RPMI8226 (cell line): ENCODE measurements at regions not wholly inside any gene's neighbourhood (a gene's known extent, or its start where the extent isn't known, plus 50 kb on each side); places are given as distances from the start of the nearest gene placed in this dataset.

ENCODE experiments used
- DNase-seq: peaks from one replicate; pipeline ENCODE4 v3.0.0-alpha.2; 2015

DNA sequence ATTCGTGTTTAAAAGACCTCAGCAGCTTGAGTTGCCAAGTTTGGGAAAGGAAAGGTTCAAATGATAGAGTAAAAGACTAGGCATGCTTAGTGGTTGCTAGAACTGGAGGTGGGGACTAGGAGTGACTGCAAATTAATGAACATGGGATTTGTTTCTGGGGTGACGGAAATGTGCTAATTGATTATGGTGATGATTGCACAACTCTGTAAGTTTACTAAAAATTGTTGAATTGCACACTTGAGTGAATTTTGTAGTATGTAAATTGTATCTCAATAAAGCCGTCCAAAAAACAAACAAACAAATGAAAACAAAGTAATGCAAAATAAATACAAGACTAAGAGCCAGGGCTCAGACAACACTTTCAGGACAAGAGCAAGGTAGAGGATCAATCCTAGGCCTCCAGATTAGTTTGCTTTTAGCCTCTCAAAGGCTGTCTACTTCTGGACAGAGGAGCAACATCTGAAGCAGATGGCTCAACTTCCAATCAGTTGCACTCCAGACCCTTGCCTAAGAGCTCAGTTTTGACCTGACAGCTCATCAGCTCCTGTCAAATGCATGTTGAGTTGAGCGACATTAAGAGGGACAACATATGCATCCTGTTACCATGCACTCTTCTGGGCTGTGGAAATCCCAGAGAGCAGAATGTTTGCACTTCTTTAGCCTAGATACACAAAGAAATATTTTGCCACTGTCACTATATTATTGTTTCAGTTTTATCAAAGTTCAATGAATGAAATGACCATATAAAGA, 111.2 kb upstream of the ASIC2 start:
- DNase-seq, result no peak

DNA sequence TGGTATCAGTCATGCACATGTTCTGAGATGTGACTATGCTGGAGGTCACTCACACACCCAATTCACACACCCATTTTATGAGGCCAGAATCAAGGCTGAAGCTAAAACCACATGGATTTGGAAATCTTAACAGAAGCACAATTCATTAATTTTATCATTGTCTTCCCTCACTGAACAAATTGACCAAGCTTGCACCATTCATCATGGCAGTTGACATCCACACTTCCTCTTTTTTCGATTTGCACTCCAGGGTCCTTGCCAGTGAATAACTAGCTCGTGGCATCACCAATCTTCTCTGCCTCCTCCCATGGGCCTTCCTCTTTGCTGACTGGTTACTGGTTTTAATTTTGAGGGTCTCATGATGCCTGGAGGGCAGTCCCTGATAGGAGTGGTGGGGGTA, 123.0 kb upstream of the ASIC2 start:
- DNase-seq, result no peak

DNA sequence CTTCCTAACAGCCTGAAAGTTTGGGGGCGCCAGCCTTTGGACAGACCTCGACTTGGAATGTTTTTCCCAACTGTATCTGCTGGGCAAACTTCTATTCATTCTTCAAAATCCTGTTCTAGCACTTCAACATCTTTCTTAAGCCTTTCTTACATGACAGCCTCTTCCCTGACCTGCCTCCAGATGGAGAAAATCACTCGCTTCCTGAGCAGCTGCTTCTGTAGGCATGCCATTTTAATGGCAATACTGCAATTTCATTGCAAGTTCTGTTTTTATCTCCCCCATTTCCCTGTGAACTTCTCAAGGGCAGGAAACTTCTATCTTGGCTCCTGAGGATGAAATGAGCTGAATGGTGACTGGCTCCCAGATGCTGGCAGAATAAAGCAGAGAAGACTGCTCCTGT, 128.8 kb upstream of the ASIC2 start:
- DNase-seq, result no peak

DNA sequence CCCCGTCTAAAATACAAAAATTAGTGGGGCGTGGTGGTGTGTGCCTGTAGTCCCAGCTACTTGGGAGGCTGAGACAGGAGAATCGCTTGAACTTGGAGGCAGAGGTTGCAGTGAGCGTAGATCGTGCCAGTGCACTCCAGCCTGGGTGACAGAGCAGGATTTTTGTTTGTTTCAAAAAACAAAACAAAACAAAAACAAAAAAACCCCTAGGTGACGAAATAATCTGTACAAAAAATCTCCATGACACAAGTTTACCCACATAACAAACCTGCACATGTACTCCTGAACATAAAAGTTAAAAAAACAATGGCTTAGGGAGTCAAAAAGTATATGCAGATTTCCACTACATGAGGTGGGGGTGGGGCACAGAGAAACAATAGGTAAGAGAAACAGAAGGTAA, 140.5 kb upstream of the ASIC2 start:
- DNase-seq, result no peak

DNA sequence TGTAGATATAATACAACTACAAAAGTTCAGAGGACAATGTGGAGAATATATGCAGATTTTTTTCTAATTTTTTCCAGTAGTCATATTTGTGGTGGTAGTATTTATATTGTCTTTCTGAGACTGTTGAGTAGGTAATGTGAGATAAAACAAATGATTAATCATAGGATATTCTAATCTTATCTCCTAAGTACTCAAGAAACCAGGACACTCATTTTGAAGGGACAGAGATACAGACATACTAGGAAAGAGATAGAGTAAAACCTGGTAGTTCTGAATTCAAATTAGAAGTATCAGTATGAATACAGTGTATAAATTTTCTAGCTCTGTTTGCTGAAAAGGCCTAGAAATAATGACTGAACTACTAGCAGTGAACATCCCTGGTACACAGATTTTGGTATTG, 141.7 kb upstream of the ASIC2 start:
- no peak for DNase-seq

DNA sequence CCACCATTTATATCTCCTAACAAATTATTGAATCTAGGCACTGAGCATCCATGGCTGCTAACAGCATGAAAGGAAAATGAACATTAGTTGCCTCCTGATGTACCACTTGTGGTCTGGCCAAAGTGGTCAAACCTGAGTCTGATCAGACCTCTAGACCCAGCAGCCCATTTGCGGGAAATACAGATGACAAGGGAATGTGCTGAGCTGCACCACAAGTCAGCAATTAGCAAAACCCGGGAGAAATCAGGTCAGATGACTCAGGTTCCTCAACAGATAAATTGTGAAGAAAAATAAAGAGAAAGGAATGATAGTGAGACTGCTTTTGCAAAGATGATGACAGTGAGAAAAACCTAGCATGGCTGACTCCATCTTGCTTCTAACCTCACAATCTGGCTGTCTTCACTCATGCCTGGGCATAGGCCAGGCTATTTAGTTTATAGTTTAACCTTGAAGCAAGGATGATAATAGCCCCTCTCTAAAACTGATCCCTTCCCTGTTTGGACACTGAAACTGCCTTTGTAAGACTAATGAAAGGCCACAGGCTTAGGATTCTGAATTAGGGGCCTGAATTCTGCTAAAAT, 142.7 kb upstream of the ASIC2 start:
- DNase-seq, result no peak

DNA sequence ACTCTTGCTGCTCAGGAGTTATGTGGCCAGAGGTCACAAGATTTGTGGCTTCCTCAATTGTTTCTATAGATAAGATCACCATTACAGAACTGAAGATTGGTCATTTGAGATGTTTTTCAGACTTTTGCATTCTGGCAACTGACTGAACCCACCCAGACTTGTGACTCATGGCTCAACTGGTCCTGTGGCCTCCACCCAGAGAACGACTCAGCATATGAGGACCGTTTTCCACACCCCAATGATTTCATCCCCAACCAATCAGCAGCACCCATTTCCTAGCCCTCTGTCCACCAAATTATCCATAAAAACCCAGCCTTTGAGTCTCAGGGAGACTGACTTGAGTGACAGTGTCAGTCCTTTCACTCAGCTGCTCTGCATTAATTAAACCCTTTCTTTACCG, 143.2 kb upstream of the ASIC2 start:
- no peak for DNase-seq

DNA sequence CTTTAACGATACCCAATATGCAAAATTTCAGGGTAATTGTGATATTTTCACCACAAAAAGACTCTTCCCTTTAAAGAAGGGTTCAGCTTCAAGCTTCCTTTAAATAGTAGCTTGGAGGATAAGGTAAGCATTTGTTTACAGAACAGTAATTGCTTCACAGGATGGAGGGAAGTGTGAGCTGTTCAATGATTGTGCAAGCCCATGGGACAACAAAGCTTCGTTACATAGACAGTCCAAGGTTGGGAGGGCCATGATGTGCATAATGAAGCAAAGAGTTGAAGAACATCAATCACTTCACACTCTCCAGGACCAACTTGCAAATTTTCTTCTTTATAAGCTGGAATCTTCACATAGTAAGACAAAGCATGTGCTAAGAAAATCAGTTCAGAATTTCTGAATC, 145.0 kb upstream of the ASIC2 start:
- DNase-seq, result no peak

DNA sequence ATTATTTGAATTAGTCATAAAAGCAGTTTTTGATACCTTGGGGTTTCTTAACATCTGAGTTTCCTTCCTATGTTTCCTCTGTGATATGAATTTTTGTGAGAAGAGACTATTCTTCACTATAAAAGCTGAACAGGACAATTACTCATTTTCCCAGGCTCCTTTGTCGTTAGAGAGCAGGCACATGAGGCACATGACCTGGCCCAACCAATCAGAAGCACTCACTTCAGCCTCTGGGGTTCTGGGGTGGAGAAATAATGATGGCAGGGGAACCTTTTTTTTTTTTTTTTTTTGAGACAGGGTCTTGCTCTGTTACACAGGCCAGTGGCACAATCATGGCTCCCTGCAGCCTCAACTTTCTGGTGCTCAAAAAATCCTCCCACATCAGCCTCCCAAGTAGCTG, 145.5 kb upstream of the ASIC2 start:
- no peak for DNase-seq

DNA sequence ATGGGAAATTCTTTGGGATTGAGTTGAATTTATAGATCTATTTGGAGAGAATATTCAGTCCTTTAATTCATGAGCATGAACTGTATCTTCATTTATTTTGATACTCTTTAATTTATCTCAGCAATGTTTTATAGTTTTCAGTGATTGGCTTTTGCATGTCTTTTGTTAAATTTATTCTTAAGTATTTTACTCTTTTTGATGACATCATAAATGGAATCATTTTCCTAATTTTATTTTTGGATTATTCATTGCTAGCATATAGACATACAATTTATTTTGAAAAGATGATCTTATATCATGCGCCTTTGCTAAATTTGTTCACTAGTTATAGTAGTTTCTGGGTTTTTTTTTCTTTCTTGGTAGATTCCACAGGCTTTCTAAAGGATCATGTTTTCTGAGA, 149.2 kb upstream of the ASIC2 start:
- DNase-seq, result no peak

DNA sequence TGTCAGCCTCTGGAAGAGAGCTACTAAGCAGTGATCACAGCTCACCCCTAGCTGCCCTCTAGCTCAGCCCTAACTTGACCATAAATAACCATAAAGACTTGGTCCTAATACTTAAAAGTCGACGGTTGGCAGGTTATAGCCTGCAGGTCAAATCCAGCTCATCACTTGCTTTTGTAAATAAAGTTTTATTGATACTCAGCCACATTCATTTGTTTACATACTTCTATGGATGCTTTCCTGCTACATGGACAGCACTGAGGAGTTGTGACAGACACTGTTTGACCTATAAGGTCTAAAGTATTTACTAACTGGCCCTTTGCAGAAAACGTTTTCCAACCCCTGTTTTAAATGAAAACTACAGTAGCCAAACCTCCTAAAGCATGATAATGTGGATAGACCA, 151.6 kb upstream of the ASIC2 start:
- DNase-seq, result no peak

DNA sequence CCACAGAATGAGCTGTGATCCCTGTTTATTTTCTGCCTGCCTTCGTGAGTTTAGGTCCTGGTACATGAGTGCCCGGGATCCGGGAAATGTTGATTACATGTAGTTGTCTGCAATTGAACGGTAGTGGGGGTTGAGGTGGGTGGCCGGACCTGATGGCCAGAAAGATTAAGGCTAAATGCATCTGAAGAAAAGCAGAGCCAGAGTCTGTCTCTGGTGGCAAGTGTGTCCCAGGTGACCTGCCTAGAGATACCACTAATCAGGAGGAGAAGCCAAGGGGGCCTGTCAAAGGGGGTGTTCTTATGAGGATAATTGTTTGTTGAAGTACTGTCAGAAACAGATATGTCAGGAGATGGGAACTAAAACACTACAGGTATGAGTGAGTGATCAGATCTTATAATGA, 154.0 kb upstream of the ASIC2 start:
- no peak for DNase-seq

DNA sequence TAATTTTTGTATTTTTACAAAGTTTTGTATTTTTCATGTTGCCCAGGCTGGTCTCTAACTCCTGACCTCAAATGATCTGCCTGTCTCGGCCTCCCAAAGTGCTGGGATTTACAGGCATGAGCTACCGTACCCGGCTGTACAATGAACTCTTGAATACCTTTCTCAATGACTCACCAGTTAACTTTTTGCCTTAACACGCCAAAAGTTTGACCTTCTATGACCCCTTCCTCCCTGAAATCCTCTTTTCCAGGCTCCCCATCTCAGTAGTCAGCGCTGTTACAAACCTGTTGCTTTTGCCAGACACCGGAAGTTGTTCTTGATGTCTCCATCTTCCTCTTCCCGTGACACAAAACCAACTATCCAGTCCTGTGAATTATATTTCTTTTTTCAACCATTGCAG, 158.1 kb upstream of the ASIC2 start:
- no peak for DNase-seq

DNA sequence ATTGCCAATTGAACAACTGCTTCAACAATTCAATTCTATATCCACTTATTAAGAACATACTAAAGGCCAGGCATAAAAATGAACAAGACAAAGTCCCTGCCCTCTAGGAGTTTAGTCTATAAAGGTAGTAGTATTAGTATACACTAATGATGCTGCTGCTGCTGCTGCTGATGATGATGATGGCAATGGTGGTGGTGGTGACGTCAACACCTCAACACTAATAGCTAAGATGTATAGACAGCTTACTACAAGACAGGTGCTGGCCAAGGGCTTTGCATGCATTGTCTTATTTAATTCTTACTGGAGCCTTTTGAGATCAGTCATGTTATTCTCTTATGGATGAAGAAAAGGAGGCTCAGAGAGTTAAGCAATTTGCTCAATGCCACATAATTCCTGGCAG, 164.4 kb upstream of the ASIC2 start:
- DNase-seq, result no peak

DNA sequence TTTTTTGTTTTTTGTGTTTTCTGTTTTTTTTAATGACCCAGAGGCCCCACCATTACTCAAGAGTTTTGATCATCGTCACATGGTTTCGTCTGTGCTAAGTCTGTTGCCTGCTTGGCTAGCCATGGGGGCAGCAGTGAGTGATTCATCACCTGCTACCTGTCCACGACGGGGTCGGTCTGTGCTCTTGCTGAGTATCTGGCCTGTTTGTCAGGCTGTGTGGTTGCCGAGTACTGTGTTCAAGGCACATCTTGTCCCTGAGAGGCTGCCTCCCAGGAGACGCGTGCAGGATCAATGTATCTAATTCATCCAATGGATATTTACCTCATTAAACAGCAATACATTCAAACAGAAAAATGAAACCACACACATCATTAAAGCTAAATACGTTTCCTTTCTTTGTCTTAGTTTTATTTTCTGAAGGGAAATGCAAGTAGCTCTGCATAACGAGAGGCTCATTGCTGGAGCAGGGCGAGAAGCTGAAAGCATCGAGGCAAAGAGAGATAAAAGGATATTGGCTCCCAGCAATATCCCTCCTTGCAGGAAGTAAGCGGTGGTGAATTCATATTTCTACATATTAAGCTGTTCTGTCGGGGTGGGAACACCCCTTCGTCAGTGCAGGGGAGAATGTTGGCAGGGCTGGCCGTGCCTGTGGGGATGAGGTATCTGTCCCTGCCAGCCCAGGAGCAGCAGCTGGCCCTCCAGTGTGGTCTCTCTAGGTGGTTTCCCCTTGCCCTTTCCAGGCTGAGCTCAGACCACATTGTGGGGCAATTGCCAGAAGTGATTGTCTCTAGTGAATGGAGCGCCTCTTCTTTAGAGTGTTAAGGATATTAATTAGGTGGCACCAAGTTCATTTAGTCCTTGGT, 166.2 kb upstream of the ASIC2 start:
- DNase-seq, result no peak

DNA sequence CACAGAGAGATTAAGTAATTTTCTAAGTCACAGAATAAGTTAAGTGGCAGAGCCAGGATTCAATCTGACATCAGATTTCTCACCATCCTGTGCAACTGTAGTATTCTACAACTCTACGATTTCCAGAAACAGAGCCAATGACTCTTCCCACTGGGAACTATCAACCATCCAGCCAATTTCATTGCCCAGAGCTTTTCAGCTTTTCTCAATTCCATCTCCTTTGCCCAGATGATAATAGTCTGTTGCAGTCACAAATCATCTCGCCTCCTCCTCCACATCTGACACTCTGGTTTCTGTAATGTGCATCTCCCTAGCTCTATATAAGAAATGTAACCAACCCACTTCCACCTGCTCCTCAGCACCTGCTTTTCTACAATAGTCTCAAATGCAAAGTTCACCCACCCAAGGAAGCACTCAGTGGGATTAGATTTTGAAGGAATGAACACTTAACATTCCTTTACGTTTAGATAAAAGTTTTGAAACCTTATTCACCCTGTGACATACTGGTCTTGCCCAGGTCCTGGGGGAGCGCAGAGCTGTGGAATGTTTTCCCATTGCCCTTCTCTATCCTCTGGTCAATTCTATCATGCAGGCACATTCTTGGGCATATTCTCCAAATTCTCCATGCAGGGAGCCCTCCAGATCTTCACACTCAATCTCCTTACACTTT, 167.8 kb upstream of the ASIC2 start:
- no peak for DNase-seq

DNA sequence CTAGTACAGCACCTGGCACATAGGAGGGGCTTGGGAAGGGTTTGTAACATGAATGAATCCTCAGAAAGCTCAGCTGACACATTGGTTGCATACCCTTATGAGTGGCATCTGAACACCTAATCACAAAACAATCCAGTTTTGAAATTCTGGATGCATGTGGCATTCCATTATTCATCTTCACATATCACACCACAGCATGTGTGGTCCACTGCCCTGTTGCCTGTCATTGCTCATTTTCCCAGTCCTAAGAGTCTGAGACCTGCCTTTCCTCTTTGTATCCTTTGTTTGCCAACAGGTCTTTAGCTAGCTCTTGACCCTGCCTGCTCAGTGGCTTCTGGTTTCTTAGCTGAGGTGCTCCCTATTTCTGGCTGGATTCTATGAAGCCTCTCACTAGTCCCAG, 170.8 kb upstream of the ASIC2 start:
- no peak for DNase-seq

DNA sequence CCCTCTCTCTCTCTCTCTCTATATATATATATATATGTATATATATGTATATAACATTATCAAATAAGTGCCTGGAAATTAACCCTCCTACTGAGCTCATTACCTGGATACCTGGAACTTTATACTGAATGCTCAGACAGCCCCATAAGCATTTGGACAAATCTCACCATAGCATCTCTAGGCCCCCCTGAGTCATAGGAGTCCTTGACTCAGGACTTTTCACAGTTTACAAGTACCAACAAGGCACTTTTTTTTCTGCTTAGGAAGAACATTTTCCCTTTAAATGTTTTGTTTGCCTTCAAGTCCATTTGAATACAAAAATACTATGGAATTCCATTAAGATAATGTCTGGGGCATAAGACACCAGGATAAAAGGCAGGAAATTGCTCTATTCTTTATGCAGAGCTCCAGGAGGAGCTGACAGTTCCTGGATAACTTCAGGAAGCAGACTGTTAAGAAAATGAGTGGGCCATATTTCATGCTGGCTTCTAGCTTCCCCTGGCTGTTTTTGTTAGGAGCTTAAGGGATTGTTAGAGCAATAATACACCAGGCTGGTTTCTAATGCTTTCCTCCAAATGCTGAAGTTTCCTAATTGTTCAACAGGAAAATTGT, 171.7 kb upstream of the ASIC2 start:
- no peak for DNase-seq

DNA sequence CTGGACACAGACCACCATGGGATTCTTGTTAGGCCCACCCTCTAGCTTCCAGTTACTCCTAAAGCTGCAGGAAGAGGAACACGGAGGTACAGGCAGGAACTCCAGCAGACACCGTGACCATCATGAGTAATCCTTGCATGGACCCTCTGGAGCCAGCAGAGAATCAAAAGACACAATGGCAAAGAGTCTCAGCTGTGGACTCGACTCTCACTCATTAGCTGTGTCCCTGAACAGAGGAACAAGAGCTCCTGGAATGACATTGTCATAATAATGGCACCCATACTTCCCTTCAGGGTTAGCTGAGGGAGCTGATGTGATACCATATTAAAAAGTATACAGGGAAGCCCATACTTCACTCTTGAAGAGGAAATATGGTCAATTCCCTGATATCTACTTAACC, 176.3 kb upstream of the ASIC2 start:
- DNase-seq, result no peak

DNA sequence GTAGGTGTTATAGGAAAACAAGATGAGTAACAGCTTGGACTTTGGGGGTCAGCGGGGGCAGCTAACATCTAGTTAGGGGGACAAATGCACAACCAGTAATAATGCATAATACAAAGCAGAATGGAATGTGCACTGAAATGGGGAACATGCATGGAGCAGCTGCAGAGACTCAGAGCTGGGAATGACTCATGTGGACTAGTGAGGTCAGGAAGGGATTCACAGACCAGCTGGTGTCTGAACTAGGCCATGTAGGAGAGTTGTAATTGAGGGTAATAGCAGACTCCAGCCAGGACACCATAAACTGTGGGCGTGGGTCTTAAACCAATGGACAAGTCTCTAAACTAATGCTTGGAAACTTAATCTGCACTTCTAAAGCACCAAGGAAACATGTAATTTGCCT, 176.8 kb upstream of the ASIC2 start:
- DNase-seq, result no peak

DNA sequence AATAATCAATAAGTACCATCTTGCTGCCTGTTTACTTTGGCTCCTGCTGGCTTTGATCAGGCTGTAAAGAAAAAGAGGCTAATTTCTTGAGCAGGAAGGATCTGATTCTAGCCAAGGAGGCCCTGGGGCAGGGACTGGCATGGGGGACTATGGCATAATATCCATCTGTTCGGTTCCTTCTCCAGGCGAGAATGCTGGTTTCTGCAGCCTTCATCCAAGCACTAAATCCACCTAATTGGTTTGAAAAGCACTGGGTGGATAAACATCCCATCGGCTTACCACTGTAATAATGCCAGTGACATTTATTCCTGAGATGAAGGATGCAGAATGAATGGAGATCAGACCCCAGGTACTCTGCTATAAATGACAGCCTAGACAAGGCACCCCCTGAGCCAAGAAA, 180.0 kb upstream of the ASIC2 start:
- DNase-seq, result no peak

DNA sequence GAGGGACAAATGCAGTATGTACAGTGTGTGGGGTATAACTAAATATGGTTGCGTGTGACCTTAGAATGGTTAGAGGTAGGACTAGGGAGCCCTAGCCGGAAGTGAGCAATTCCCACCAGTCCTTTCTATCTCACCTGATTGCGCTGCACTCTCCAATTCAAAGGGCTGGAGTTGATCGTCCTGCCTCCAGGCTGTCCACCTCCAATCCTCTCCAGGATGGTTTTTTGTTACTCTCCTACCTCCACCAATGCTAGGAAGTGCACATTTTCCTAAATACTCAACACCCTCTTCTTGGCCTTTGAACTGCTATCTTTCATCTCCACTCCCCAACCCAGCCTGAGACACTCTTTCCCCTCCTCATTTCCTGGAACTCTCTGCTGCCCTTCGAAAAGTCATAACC, 181.7 kb upstream of the ASIC2 start:
- DNase-seq, result no peak

DNA sequence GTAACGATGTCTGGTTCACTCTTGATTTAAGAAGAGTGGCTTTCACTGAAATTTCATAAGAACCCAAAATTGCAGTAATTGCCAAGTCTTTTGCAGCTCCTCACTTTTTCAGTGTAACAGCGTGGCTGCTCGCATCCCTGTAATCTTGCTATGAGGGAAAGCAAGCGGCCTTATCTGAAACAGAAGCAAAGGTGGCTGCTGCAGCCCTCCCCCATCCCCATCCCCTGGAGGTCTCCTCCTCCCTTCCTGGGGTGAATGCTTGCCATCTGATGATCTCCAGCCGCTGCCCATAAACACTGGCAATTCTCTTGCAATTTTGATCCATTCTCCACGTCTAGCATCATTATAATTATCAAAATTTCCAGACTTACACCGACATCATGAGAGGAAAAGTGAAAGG, 182.5 kb upstream of the ASIC2 start:
- no peak for DNase-seq
